ENCODE measurements at regions not wholly inside any gene's neighbourhood (a gene's known extent, or its start where the extent isn't known, plus 50 kb on each side); places are given as distances from the start of the nearest gene placed in this dataset.

GRCh38 chr3:70742081-70742480 lies 429.6 kb upstream of the MDFIC2 start:
- no peaks in the 10 kb centered on the region for H3K36me3 ChIP-seq
- DNase-seq, result no peak
- no peaks in the 10 kb centered on the region for H3K9me3 ChIP-seq
- TF ChIP-seq POLR2A (IDR thresholded peaks at IDR 0.05), result no peak
- no peak for TF ChIP-seq CTCF (IDR thresholded peaks at IDR 0.05)
- no peak for TF ChIP-seq POLR2AphosphoS5 (IDR thresholded peaks at IDR 0.05)
- no peak for TF ChIP-seq EP300 (IDR thresholded peaks at IDR 0.05)
- WGBS, 2 donors, result 83 to 89% methylated on average over 5 of the region's 5 CpGs
- no peaks in the 10 kb centered on the region for H3K4me1 ChIP-seq
- H3K27me3 ChIP-seq, result no peaks in the 10 kb centered on the region
- intact Hi-C loops (cut with DNase I), result no loop called here
- H3K4me3 ChIP-seq, result no peak overlapping the region
- H3K27ac ChIP-seq, result no peak overlapping the region

GRCh38 chr3:70740872-70741271 lies 428.4 kb upstream of the MDFIC2 start:
- H3K36me3 ChIP-seq, result no peaks in the 10 kb centered on the region
- intact Hi-C loops (cut with DNase I), result no loop called here
- H3K4me3 ChIP-seq, result no peak overlapping the region
- no peak for TF ChIP-seq POLR2A (IDR thresholded peaks at IDR 0.05)
- no peak for TF ChIP-seq EP300 (IDR thresholded peaks at IDR 0.05)
- TF ChIP-seq POLR2AphosphoS5 (IDR thresholded peaks at IDR 0.05), result no peak
- TF ChIP-seq CTCF (IDR thresholded peaks at IDR 0.05), result no peak
- H3K27me3 ChIP-seq, result no peaks in the 10 kb centered on the region
- no peak for DNase-seq
- peaks cover 0 to 6% (median 0%) of the 10 kb centered on the region in 4 donors for H3K4me1 ChIP-seq
- no peaks in the 10 kb centered on the region for H3K9me3 ChIP-seq
- 69 to 76% methylated on average over 4 of the region's 4 CpGs for WGBS, 2 donors
- no peak overlapping the region for H3K27ac ChIP-seq

GRCh38 chr3:70740071-70740470 lies 427.6 kb upstream of the MDFIC2 start:
- no peak for DNase-seq
- Histone ChIP-seq H3K4me1 (peaks cover 0 to 6% (median 0%) of the 10 kb centered on the region in 4 donors), H3K27me3 (no peaks in the 10 kb centered on the region), H3K4me3 (no peak overlapping the region), H3K36me3 (no peaks in the 10 kb centered on the region), H3K9me3 (no peaks in the 10 kb centered on the region), H3K27ac (no peak overlapping the region)
- intact Hi-C loops (cut with DNase I), result no loop called here
- TF ChIP-seq POLR2A (IDR thresholded peaks at IDR 0.05) (no peak), EP300 (IDR thresholded peaks at IDR 0.05) (no peak), CTCF (IDR thresholded peaks at IDR 0.05) (no peak), POLR2AphosphoS5 (IDR thresholded peaks at IDR 0.05) (no peak)
- 97% methylated on average over 1 of the region's 1 CpG for WGBS, 2 donors

GRCh38 chr3:70738291-70738681 lies 425.8 kb upstream of the MDFIC2 start:
- 14 to 18% methylated on average over 4 of the region's 4 CpGs for WGBS, 2 donors
- Histone ChIP-seq H3K9me3 (no peaks in the 10 kb centered on the region), H3K27me3 (no peaks in the 10 kb centered on the region), H3K4me3 (no peak overlapping the region), H3K4me1 (peaks cover 0 to 6% (median 0%) of the 10 kb centered on the region in 4 donors), H3K36me3 (no peaks in the 10 kb centered on the region), H3K27ac (no peak overlapping the region)
- intact Hi-C loops (cut with DNase I), result no loop called here
- DNase-seq, result no peak
- TF ChIP-seq POLR2A (IDR thresholded peaks at IDR 0.05) (no peak), CTCF (IDR thresholded peaks at IDR 0.05) (no peak), POLR2AphosphoS5 (IDR thresholded peaks at IDR 0.05) (no peak), EP300 (IDR thresholded peaks at IDR 0.05) (no peak)

- Histone ChIP-seq H3K27ac (no peak overlapping the region), H3K27me3 (no peaks in the 10 kb centered on the region), H3K9me3 (no peaks in the 10 kb centered on the region), H3K4me3 (no peak overlapping the region), H3K36me3 (no peaks in the 10 kb centered on the region), H3K4me1 (peaks cover 0 to 6% (median 0%) of the 10 kb centered on the region in 4 donors)
- no peak for TF ChIP-seq CTCF (IDR thresholded peaks at IDR 0.05)
- TF ChIP-seq EP300 (IDR thresholded peaks at IDR 0.05), result no peak
- TF ChIP-seq POLR2A (IDR thresholded peaks at IDR 0.05), result no peak
- TF ChIP-seq POLR2AphosphoS5 (IDR thresholded peaks at IDR 0.05), result no peak
- WGBS, 2 donors, result 8 to 19% methylated on average over 2 of the region's 2 CpGs
- intact Hi-C loops (cut with DNase I), result no loop called here
- DNase-seq, result no peak
Measured at GRCh38 chr3:70737666-70738290, 425.3 kb upstream of the MDFIC2 start.

All from sigmoid colon (tissue), 6 donors.